IMR-90 (cell line): ENCODE measurements at regions not wholly inside any gene's neighbourhood (a gene's known extent, or its start where the extent isn't known, plus 50 kb on each side); places are given as distances from the start of the nearest gene placed in this dataset.

Experiments
- ATAC-seq: fragments of 200-7000 bp; cut with Tn5 transposase; 2 replicates; pipeline ENCODE4 v1.9.1; 2020; ENCODE audit warnings: low read depth, mild to moderate bottlenecking, moderate library complexity
- BruUV-seq: library from RNA; stranded (reverse); fragments of 400-500 nt; replicated peaks from 2 replicates; lab custom pipeline; 2021; lab: Mats Ljungman, UMichigan
- CTCF ChIA-PET: fragments of 300-600 bp; formaldehyde crosslinking; extraction: SDS; loops from one replicate; lab custom pipeline; 2021; ENCODE audit warnings: antibody characterized with exemption; lab: Yijun Ruan, JAX
- POLR2A ChIA-PET: fragments of 300-600 bp; sonication (Branson Sonifier 250); formaldehyde crosslinking; loops from one replicate; lab custom pipeline; 2022; ENCODE audit warnings: antibody characterized with exemption; ENCODE audit not compliant: unreplicated experiment; lab: Charles Lee
- DNase-seq: peaks from one replicate; pipeline ENCODE4 v3.0.0; 2013
- H2AFZ ChIP-seq: replicated peaks from 2 replicates; pipeline ENCODE3; 2013; ENCODE audit warnings: low read length, mild to moderate bottlenecking; ENCODE audit not compliant: poor library complexity
- H2AK5ac ChIP-seq: 2 replicates; pipeline ENCODE4 v1.6.1; 2013; ENCODE audit warnings: low read depth, low read length, inconsistent platforms
- H2AK9ac ChIP-seq: replicated peaks from 2 replicates; pipeline ENCODE3; 2013; ENCODE audit warnings: mild to moderate bottlenecking, low read depth, low read length, moderate library complexity; ENCODE audit not compliant: poor library complexity
- H2BK120ac ChIP-seq: 2 replicates; pipeline ENCODE4 v1.6.1; 2013; ENCODE audit warnings: low read depth, low read length, inconsistent platforms
- H2BK15ac ChIP-seq: 3 replicates; pipeline ENCODE4 v1.6.1; 2013; ENCODE audit warnings: low read depth, low read length, inconsistent platforms
- H2BK20ac ChIP-seq: 2 replicates; pipeline ENCODE4 v1.6.1; 2013; ENCODE audit warnings: low read depth, mild to moderate bottlenecking, inconsistent platforms, low read length, moderate library complexity
- H2BK5ac ChIP-seq: 2 replicates; pipeline ENCODE4 v1.6.1; 2013; ENCODE audit warnings: mild to moderate bottlenecking, low read depth, low read length, inconsistent platforms; ENCODE audit not compliant: poor library complexity, severe bottlenecking
- H3K14ac ChIP-seq: replicated peaks from 2 replicates; pipeline ENCODE4 v1.6.1; 2013; ENCODE audit warnings: low read depth, low read length, inconsistent platforms
- H3K18ac ChIP-seq: 2 replicates; pipeline ENCODE4 v1.6.1; 2013; ENCODE audit warnings: low read depth, low read length, control low read depth
- H3K23ac ChIP-seq: 2 replicates; pipeline ENCODE4 v1.6.1; 2013; ENCODE audit warnings: low read depth, low read length, inconsistent platforms
- H3K27ac ChIP-seq: 2 replicates; pipeline ENCODE4 v1.5.1; 2013; ENCODE audit warnings: mild to moderate bottlenecking, control low read depth, low read length; ENCODE audit not compliant: insufficient read depth
- H3K27me3 ChIP-seq: 2 replicates; pipeline ENCODE4 v1.6.1; 2013; ENCODE audit warnings: low read length; ENCODE audit not compliant: control insufficient read depth, insufficient read depth
- H3K36me3 ChIP-seq: 2 replicates; pipeline ENCODE4 v1.6.1; 2013; ENCODE audit warnings: low read length, mixed read lengths; ENCODE audit not compliant: control insufficient read depth, insufficient read depth
- H3K4ac ChIP-seq: 2 replicates; pipeline ENCODE4 v1.6.1; 2013; ENCODE audit warnings: low read depth, low read length, inconsistent platforms
- H3K4me1 ChIP-seq: 2 replicates; pipeline ENCODE4 v1.6.1; 2013; ENCODE audit warnings: low read length, mixed read lengths; ENCODE audit not compliant: control insufficient read depth, insufficient read depth
- H3K4me2 ChIP-seq: 2 replicates; pipeline ENCODE4 v1.6.1; 2013; ENCODE audit warnings: low read depth, mild to moderate bottlenecking, control low read depth, low read length, moderate library complexity
- H3K4me3 ChIP-seq: 2 replicates; pipeline ENCODE4 v1.5.1; 2013; ENCODE audit warnings: low read depth, mild to moderate bottlenecking, control low read depth, low read length, moderate library complexity; ENCODE audit not compliant: insufficient read depth
- H3K56ac ChIP-seq: 2 replicates; pipeline ENCODE4 v1.6.1; 2013; ENCODE audit warnings: low read length, inconsistent platforms; ENCODE audit not compliant: insufficient read depth; ENCODE audit errors: extremely low read depth
- H3K79me1 ChIP-seq, 2 experiments: 2 replicates each; pipeline ENCODE4 v1.6.1; 2013; ENCODE audit warnings: low read length in 2 of 2, inconsistent platforms in 1 of 2, low read depth in 1 of 2
- H3K9ac ChIP-seq: 2 replicates; pipeline ENCODE4 v1.6.1; 2013; ENCODE audit warnings: low read depth, low read length, control low read depth
- H3K9me1 ChIP-seq: 2 replicates; pipeline ENCODE4 v1.6.1; 2013; ENCODE audit warnings: low read length, inconsistent platforms; ENCODE audit not compliant: insufficient read depth
- H3K9me3 ChIP-seq: 2 replicates; pipeline ENCODE4 v1.6.1; 2013; ENCODE audit warnings: low read length; ENCODE audit not compliant: control insufficient read depth, insufficient read depth
- H4K20me1 ChIP-seq: 2 replicates; pipeline ENCODE4 v1.6.1; 2013; ENCODE audit warnings: low read length, inconsistent platforms; ENCODE audit not compliant: insufficient read depth
- H4K5ac ChIP-seq: 2 replicates; pipeline ENCODE4 v1.6.1; 2013; ENCODE audit warnings: mild to moderate bottlenecking, low read depth, low read length, control low read depth
- H4K8ac ChIP-seq, 2 experiments: 2 replicates each; pipeline ENCODE4 v1.6.1; 2013; ENCODE audit warnings: low read depth in 2 of 2, low read length in 2 of 2, control low read depth in 1 of 2, inconsistent platforms in 1 of 2
- H4K91ac ChIP-seq: 2 replicates; pipeline ENCODE4 v1.6.1; 2013; ENCODE audit warnings: low read depth, low read length, inconsistent platforms; ENCODE audit not compliant: insufficient read depth
- BHLHE40 ChIP-seq: fragments of 150-350 bp; IDR thresholded peaks from 2 replicates; pipeline ENCODE4 v1.6.1; 2016; ENCODE audit warnings: mild to moderate bottlenecking, low read depth, low read length
- CEBPB ChIP-seq: IDR thresholded peaks from 2 replicates; pipeline ENCODE4 v1.6.1; 2012; ENCODE audit warnings: low read depth, low read length, improper control_type of control experiment
- CHD1 ChIP-seq: IDR thresholded peaks from 2 replicates; pipeline ENCODE4 v1.6.1; 2012; ENCODE audit warnings: low read depth, low read length, improper control_type of control experiment
- CTCF ChIP-seq: conservative IDR thresholded peaks from 2 replicates; pipeline ENCODE4 v1.5.1; 2012; ENCODE audit warnings: mild to moderate bottlenecking, low read depth, low read length, improper control_type of control experiment
- ELK1 ChIP-seq: fragments of 150-350 bp; IDR thresholded peaks from 2 replicates; pipeline ENCODE4 v1.6.1; 2016; ENCODE audit warnings: low read depth, mild to moderate bottlenecking, low read length, moderate library complexity, borderline replicate concordance
- FOS ChIP-seq: fragments of 150-350 bp; IDR thresholded peaks from 2 replicates; pipeline ENCODE4 v1.6.1; 2016; ENCODE audit warnings: low read depth, low read length
- MAFK ChIP-seq: IDR thresholded peaks from 2 replicates; pipeline ENCODE4 v1.6.1; 2012; ENCODE audit warnings: low read depth, low read length, improper control_type of control experiment
- MAZ ChIP-seq: IDR thresholded peaks from 2 replicates; pipeline ENCODE4 v1.6.1; 2012; ENCODE audit warnings: low read depth, mild to moderate bottlenecking, low read length, improper control_type of control experiment, moderate library complexity, borderline replicate concordance
- MXI1 ChIP-seq: IDR thresholded peaks from 2 replicates; pipeline ENCODE4 v1.6.1; 2012; ENCODE audit warnings: low read depth, mild to moderate bottlenecking, low read length, moderate library complexity, borderline replicate concordance
- NFE2L2 ChIP-seq: fragments of 150-350 bp; IDR thresholded peaks from 2 replicates; pipeline ENCODE4 v1.6.1; 2016; ENCODE audit warnings: low read depth, mild to moderate bottlenecking, low read length
- POLR2A ChIP-seq: IDR thresholded peaks from 2 replicates; pipeline ENCODE4 v1.6.1; 2012; ENCODE audit warnings: mild to moderate bottlenecking, low read depth, low read length
- RAD21 ChIP-seq: IDR thresholded peaks from 2 replicates; pipeline ENCODE4 v1.6.1; 2012; ENCODE audit warnings: low read length, improper control_type of control experiment
- RCOR1 ChIP-seq: IDR thresholded peaks from 2 replicates; pipeline ENCODE4 v1.6.1; 2012; ENCODE audit warnings: mild to moderate bottlenecking, low read length, improper control_type of control experiment; ENCODE audit not compliant: insufficient replicate concordance
- RFX5 ChIP-seq: IDR thresholded peaks from 2 replicates; pipeline ENCODE4 v1.8.0; 2012; ENCODE audit warnings: low read depth, mild to moderate bottlenecking, low read length, moderate library complexity
- SMC3 ChIP-seq: fragments of 150-350 bp; IDR thresholded peaks from 2 replicates; pipeline ENCODE4 v1.6.1; 2016; ENCODE audit warnings: low read depth, mild to moderate bottlenecking, antibody characterized with exemption, low read length, moderate library complexity
- USF2 ChIP-seq: fragments of 150-350 bp; IDR thresholded peaks from 2 replicates; pipeline ENCODE4 v1.6.1; 2017; ENCODE audit warnings: mild to moderate bottlenecking, antibody characterized with exemption, low read length, low read depth
- dilution Hi-C: fragments of 300-500 bp; cut with HindIII; formaldehyde crosslinking; loops from one replicate; pipeline ENCODE4 v1.14.3; 2018; ENCODE audit warnings: low sequenced_read_pairs; ENCODE audit not compliant: unreplicated experiment
- in situ Hi-C: fragments of 300-500 bp; cut with MboI; formaldehyde crosslinking; loops from 3 replicates; pipeline ENCODE4 v1.14.3; 2019; ENCODE audit warnings: low sequenced_read_pairs, inconsistent platforms, mixed read lengths
- intact Hi-C: fragments of 100-400 bp; cut with micrococcal nuclease; formaldehyde crosslinking; loops from 2 replicates; pipeline ENCODE4 v1.10.0; 2022

GRCh38 chr4:117284736-117285135 lies 199.4 kb upstream of the TRAM1L1 start:
- H3K9me3 ChIP-seq = no peaks in the 10 kb centered on the region
- H2AFZ ChIP-seq = no peak overlapping the region
- H2AK5ac ChIP-seq = no peak overlapping the region
- no peaks in the 10 kb centered on the region for H4K20me1 ChIP-seq
- H2BK120ac ChIP-seq = no peak overlapping the region
- H3K18ac ChIP-seq = no peak overlapping the region
- H3K27ac ChIP-seq = no peak overlapping the region
- no peak overlapping the region for H4K91ac ChIP-seq
- no TSS peak for BruUV-seq
- in situ Hi-C loops = no loop called here
- H3K9me1 ChIP-seq = no peaks in the 10 kb centered on the region
- intact Hi-C loops = no loop called here
- H3K23ac ChIP-seq = no peak overlapping the region
- no peaks in the 10 kb centered on the region for H3K4me1 ChIP-seq
- DNase-seq = no peak
- ATAC-seq = no peak
- H2BK20ac ChIP-seq = no peak overlapping the region
- H3K79me1 ChIP-seq = no peaks in the 10 kb centered on the region
- H3K27me3 ChIP-seq = no peaks in the 10 kb centered on the region
- dilution Hi-C loops = no loop called here
- H3K56ac ChIP-seq = no peak overlapping the region
- H4K8ac ChIP-seq = no peak overlapping the region
- no peak overlapping the region for H4K5ac ChIP-seq
- no peak overlapping the region for H3K4me2 ChIP-seq
- H2BK5ac ChIP-seq = no peak overlapping the region
- no peak for TF ChIP-seq MAZ
- no peak for TF ChIP-seq NFE2L2
- TF ChIP-seq FOS = no peak
- TF ChIP-seq SMC3 = no peak
- TF ChIP-seq USF2 = no peak
- no peak for TF ChIP-seq MAFK
- TF ChIP-seq POLR2A = no peak
- TF ChIP-seq BHLHE40 = no peak
- no peak for TF ChIP-seq CHD1
- TF ChIP-seq ELK1 = no peak
- no peak for TF ChIP-seq RFX5
- no peak for TF ChIP-seq CTCF
- no peak for TF ChIP-seq RCOR1
- no peak for TF ChIP-seq RAD21
- no peak for TF ChIP-seq MXI1
- TF ChIP-seq CEBPB = no peak
- H3K36me3 ChIP-seq = no peaks in the 10 kb centered on the region
- H3K4me3 ChIP-seq = no peak overlapping the region
- H2AK9ac ChIP-seq = no peak overlapping the region
- ChIA-PET CTCF (no interaction called here), POLR2A (no interaction called here)
- no peak overlapping the region for H3K4ac ChIP-seq
- no peak overlapping the region for H2BK15ac ChIP-seq
- H3K14ac ChIP-seq = no peak overlapping the region
- no peak overlapping the region for H3K9ac ChIP-seq
